GM21423 (cell line): ENCODE measurements at regions not wholly inside any gene's neighbourhood (a gene's known extent, or its start where the extent isn't known, plus 50 kb on each side); places are given as distances from the start of the nearest gene placed in this dataset.
A peak's percentile ranks its signal among the peaks of the same experiment; 100 is the strongest.

ENCODE experiments used
- ATAC-seq: cut with Tn5 transposase; IDR thresholded peaks from one replicate; pipeline ENCODE4 v1.9.1; 2021; ENCODE audit warnings: mild to moderate bottlenecking, moderate library complexity; ENCODE audit not compliant: unreplicated experiment

DNA sequence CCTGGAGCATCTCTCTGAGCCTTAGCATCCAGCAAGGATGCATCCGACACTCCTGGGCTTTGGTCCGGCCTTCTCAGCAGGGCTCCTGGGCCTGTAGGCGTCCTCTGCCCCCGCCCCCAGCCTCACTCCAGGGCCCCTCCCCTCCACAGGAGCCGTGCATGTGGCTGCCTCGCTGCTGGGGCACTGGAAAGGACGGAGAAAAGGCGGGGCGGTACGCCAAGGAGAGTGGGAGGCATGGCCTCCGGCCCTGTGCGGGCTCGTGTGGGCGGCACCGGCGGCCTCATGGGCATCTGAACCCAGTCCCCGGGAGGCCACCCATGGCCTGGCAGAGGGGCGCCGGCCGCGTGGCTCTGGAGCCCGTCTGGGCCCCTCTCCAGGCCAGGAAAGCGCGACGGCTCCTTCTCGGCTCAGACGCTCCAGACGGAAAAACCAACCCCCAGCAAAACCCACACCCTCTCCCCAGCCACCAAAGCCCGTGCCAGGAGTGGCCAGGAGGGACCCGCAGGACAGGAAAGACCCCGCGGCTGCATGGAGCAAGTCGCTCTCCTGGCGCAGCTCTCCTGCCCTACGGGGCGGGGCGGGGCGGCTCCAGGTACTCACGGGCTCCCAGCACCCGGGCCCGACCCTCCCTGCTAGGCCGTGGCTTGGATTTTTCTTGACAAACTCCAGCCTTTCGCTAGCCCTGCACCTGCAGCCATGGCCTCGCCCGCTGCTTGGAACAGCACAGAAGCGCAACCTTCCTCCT, 419.9 kb downstream of the QKI start:
- no peak for ATAC-seq

DNA sequence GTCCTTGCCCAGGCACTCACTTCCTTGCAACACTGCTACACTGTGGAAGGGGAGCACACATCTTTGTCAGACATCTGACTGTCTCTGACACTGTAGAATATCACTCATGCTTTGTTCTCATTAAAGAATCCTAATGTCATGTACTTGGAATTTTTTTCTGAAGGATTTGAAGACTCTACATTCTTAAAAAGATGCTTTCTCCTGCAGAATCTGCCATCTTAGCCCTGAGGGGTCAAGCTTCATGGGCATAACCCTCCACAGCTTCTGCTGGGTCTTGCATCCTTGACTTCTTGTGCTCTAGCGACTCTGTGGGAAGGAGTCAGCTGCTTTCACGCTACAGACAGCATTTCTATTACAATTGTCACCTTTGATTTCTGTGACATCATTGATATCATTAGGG, 417.2 kb downstream of the QKI start:
- ATAC-seq, result no peak

DNA sequence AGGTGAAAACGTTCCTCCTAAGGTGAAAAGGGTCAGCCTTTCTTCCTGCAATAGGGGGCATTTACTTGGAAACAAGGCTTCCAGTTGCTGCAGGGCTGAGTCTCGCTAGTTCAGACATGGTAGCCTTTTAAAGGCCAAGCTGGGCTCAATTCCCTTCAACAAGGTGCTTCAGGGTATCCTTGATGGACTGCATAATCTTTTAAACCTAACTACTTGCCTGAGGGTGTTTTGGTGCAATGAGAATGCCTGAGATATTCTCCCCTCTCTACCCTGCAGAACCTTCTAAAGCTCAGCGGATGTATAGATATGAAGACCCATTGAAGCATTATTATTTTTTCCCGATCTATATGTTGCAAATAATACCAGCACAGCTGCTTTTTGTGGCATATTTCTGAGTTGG, 416.1 kb downstream of the QKI start:
- no peak for ATAC-seq

DNA sequence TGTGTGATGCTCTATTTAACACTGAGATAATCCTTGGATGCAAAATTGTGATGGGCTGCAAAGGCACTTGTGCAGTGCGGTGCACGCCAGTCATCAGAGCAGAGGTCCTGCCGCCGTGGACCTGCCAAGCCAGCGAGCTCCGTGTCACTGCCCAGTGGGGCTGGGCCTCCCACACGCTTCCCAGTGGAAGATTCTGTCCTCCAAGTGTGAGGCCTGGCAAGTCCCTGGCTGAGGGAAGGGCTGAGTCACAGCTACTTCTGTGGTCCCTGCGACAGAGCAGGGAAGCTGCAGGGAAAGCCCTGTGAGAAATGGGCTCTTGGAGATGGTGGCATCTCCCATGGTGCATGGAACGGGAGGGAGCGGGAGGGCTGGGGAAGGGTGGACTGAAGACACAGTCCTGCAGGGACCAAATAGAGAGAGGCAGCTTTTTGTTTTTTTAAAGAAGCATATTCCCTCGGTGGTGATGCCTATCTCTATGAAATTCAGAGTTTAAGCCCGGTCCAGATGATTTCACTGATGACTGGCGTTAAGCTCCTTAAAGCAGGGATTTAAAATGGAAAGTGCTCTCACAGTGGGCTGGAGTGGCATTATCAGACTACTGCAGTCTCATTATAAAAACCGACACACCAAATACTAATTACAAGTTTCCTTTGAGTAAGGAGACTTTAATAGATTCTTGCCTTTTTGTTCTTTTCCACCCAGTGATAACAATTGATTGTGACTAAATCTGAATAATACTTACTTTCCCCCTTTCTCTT, 413.7 kb downstream of the QKI start:
- no peak for ATAC-seq

DNA sequence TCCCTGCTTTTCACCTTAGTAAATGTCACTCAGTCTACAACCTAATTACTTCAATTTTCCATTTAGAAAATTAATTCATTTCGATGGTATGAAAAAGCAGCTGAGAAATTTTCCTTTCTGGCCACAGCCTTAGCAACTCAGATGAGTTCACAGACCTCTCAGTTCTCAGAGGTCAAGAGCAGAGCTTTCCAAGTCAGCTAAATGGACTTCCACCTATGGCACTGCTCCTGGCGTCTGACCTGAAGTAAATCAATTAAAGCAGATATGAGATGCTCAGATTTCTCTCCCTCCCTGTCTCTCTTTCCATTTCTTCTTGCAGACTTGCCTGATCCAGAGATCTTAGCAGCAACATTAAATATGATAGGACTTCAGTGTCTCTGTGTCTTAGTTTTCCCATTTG, 412.6 kb downstream of the QKI start:
- ATAC-seq, result no peak

DNA sequence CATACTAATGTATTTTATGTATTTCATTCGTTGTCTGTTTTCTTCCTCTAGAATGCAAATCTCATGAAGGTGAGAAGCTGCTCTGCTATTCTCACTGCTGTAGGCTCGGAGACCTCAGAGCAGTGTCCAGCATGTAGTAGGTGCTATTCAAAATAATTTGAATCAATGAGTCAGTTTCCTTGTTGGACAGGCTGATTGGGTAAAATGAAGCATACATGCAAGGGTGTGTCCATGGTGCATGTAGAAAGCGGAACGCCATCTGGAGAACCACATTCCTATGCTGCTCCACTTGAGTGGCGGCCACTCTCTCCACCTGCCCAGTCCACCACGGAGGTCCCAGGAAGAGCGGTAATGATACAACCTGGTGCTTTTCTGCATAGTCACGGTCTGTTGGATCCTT, 412.1 kb downstream of the QKI start:
- ATAC-seq, result no peak

DNA sequence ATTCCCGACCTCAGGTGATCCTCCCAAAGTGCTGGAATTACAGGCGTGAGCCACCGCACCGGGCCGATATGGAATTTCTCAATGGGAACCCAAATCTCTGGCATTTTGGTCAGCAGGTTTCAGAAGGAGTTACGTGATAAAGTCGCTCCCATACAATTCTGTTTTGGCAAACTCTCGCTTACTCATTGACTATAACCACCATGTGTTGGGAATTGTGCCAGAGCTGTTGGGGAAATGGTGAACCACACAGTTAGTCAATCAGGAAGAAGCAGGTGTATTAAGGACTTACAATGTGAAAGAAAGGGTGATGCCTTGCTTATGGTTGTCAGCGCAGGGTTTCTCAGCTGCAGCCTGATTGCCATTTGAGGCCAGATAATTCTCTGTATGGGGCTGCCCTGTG, 410.5 kb downstream of the QKI start:
- no peak for ATAC-seq

DNA sequence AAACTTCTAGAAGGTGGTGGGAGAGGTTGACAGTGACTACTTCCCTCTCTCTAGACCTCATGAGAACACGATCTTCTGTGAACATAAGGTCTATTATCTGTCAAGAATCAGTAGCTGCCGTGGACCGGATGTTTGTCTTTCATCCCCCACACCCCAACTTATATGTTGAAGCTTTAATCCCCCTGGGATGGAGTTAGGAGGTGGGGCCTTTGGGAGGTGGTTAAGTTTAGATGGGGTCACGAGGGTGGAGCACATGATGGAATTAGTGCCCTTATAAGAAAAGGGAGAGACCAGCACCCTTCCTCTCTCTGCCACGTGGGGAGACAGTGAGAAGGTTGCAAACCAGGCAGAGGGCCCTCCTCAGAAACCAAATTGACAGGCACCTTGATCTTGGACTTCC, 409.1 kb downstream of the QKI start:
- no peak for ATAC-seq

DNA sequence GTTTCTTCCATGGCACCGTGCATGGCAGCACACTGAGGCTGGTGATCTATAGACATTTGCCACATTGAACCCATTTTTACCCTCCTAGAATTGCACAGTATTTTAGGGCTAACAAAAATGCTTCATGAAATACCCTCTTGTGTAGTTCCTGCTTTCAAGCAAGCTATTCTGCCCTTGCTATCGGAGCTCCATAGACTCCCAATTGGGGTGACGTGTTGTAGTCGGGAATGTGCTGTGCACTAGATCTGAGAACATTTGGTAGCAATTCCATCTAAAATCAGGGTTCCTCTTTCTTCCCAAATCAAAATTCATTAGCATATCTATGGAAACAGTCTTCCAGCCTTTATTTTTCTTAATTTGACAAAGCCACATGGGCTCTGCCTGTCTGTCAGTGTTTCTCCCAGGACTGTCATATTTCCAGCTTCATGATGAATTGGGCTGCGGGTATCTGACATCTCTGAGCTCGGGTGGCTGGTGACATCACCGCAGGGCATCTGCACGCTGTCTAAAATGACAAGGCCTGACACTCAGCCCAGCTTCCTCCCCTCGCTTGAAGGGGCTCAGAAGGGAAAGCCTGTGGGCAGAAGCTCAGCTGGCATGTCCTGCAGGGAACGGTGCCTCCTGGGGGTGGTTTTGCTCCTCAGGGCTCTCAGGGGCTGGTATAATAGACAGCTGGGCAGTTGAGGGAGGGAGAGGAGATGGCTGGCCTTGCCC, 406.4 kb downstream of the QKI start:
- no peak for ATAC-seq

DNA sequence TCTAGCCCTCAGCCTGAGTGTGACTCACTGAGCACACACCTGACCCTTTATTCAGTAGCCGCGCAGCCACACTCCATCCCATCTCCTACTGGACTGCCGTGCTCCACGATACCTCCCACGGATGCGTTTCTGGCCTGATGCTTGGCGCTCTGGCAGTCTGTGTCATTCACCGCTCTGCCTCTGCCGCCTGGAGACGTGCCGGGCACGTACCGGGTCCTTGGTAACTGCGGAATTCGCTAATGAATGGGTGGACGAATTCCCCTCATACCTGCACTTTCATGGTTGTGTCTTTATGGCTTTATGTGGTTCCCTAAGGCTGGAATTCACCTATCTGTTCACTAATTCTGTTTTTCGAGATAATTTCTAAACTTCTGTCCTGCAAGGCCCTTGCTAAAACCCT, 405.7 kb downstream of the QKI start:
- no peak for ATAC-seq

DNA sequence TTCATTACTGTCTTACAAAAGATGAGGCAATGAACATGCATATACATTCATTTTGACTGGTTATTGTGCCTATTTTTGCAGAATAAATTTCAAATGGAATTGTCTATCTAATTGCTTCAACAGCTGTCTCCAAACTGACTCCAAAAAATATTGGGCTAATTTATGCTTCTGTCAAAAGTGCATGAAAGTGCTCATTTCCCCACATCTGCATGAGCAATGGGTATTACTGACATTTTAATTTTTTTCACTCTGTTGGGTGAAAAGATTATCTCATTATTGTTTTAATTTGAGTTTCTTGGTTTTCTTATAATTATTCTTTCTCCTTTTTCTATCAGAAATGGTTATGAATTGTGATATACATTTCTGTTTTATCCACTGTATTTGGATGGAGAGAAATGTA, 404.2 kb downstream of the QKI start:
- no peak for ATAC-seq

DNA sequence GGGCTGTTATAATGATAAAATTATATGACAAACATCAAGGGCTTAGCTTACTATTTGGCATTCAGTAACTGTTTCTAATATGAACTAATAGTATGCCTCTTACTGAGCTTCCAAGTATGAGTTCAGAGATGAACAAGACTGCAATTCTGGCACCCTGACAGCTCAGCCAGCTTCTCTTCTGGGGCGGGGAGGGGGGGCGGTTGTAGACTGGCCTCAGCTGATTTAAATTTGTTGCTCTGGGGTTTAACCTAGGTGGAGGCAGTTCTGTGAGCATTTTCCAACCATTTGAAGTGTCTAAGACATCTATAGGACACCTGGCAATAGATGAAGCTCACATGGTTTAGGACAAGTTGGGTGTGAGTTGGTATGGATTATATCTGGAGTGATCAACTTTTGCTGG, 401.9 kb downstream of the QKI start:
- ATAC-seq, result no peak

DNA sequence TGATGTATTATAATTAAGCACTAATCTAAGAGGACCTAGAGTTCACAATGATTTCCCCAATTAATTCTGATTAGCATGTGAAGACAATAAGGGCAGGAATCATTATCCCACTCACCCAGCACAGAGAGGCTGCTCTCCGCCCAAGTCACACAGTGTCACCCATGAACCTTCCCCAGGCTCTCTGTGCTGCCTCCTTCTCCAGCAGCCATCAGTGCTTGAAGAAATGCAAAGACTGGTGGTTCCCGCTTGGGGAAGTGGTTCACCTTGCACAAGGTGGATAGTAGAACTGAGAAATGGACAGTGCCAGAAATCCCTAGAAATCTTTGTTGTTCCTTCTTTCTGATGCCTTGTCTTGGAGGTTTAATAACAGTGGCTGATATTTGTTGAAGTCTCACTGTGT, 401.3 kb downstream of the QKI start:
- no peak for ATAC-seq

DNA sequence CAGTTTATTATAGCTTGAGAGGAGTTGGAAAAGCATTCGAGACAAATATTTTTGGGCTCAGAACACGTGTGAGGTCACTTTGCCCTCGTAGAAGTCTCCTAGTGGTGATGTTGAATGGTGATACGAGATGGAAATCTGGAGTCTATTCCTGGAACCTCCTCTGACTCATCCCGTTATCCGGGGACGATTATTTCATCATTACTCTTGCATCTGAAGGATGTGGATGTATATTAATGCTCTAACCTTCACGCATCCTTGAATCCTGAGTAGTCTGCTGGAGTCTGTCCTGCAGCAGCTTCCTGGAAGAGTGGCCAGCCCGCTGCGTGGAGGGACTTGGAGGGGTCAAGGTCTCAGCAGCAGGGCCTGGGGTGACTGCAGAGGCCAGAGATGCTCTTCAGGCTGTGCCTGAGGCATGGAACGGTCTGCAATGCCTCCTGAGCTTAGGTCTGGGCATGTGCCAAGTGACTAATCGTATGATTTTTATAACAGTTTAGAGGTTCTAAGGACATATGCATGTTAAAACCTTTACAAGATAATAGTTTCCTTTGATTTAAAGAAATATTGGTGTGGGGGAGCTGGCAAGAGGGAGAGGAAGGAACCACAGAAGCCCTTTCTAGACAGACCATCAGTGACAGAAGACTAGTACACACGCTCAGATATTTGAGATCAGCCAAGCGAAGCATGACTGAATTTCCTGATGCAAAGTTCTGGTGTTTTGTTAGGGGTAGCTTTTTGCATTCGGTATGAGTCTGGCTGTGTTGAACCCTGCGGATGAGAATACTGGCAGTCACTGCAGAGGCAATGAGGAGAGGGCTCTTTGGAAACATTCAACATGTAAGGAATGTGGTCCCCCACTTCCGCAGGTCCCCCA, 400.2 kb downstream of the QKI start:
- peak; percentile 74 for ATAC-seq

DNA sequence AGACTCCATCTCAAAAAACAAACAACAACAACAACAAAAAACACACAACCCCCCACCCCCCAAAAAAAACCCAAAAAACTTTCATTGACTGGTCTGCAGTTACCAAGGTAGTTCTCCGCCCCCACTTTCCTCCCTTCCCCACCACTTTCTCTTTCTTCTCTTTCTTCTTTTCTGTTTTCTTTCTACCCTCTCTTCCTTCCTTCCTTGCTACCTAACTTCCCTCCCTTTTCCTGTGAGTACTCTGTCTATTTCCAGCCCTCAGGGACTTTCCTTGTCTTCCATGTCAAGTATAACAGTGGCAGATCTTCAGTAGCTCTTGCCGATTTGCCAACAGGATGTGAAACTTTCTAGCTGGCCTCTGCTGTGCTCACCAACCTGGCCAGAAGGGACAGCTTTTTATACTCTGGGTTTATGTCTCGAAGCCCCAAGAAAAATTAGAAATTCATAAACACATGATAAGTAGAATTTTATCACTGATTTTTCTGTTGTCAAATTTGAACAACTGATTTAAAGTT, 399.5 kb downstream of the QKI start:
- peak; percentile 45 for ATAC-seq

DNA sequence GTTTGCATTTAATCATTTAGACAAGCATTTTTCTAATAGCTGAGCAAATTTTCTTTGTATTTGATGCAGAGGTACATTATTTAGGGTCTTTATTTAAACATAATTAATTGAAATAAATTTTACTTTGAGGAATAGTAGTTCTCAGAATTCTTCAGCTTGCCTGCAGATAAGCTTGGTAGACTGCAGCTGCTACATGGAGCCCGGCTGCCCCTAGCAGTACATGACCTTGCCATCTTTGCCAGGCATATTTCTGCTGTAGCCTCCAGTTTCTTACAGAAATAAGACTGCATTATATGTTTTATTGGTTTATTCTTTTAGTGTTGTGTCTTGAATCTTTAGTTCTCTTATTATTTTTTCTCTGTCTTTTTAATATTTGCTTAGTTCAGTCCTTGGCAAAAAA, 396.8 kb downstream of the QKI start:
- ATAC-seq, result no peak

DNA sequence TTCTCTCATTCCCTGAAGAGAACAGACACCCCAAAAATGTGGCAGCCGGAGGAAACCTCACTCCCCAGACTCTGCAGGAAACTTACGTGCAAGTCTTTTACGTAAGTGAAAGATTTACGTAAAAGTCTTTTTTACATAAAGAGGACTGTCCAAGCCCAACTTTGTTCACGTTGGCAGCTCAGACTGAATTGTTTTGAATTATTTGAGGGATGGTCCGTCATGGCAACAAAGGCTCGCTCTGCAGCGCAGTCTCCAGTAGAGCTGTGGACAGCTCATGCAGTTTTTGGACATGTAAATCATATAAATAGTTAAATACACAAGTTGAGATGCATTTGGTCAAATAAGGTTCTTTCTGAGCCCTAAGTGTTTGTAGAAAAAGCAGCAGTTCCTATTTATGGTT, 394.8 kb downstream of the QKI start:
- no peak for ATAC-seq

DNA sequence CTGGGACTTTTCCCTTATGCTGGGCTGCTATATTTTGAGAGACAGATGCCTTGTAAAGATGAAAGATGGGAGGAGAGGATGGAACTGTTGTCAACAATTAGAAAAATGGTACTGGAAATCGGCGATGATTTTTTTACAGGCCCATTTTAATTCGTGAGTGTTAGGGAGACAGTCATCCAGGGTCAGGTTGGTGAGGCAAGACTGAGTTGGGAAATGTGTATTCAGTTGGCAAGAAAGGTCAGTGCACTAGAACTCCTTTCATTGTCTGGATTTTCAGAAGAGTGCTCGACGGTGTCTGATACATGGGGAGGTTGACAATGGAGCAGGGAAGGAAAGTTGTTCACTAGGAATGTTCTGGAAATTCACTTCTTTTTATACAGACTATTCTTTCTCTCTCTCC, 394.4 kb downstream of the QKI start:
- ATAC-seq, result no peak

DNA sequence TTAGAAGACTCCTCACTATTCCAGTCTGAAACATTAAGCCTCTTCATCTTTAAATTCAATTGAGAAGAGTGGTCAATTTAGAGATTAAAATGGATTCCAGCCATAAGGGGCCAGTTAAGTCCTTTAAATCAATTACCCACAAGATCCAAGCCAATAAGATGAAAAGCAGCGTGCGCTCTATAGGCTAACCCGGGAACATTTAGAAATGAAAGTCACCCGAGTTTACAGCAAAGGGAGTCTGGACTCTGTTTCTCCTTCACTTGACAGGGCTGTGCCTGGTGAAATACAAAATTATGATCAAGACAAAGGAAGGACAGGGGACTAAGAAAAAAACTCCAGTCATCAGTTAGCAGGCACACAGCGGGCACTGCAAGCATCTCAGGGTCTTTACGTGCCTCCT, 393.7 kb downstream of the QKI start:
- ATAC-seq, result no peak

DNA sequence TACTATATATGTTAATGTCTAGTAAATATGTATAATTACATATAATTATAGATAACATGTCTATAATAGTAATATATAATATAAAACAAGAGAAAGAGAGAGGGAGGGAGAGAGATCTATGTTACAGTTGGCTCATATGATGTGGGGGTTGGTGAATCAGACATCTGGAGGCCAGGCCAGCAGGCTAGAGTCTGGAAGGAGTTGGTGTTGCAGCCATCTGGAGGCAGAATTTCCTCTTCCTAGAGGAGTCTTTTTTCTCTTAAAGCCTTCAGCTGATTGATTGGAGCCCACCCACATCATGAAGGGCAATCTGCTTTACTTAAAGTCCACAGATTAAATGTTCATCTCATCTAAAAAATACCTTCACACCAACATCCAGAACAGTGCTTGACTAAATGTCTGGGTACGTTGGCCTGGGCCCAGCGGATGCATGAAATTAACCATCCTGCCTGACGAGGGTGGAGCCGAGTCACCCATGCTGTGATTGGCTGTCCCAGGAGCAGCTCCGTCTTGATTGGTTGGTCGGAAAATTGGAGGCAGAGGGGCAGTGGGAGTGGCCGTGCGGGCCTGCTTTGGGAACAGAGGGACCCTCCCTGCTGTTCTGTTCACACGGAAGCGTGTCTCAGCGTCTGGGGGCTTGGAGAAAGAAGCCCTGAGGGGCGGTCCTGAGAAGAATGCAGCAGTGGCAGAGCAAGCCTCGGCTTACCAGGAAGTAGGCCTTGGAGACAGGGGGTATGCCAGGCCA, 392.4 kb downstream of the QKI start:
- no peak for ATAC-seq
